ENCODE measurements at regions not wholly inside any gene's neighbourhood (a gene's known extent, or its start where the extent isn't known, plus 50 kb on each side); places are given as distances from the start of the nearest gene placed in this dataset.

GRCh38 chr10:109504401-109504800, 418.9 kb downstream of the XPNPEP1 start:
- Histone ChIP-seq H3K36me3 (no peaks in the 10 kb centered on the region), H3K4me1 (ENCODE audit: insufficient read depth) (no peaks in the 10 kb centered on the region), H3K9me3 (no peaks in the 10 kb centered on the region), H3K27me3 (no peaks in the 10 kb centered on the region), H3K27ac (no peak overlapping the region), H3K4me3 (no peak overlapping the region)
- DNase-seq, result peak in 1 of 5 donors; percentile 28
- TF ChIP-seq CTCF (IDR thresholded peaks at IDR 0.05), result no peak
- WGBS, 3 donors, result 0 to 67% (median 44%) methylated on average over 1 of the region's 1 CpG
- intact Hi-C loops (cut with DNase I), result no loop called here

GRCh38 chr10:109487691-109488090, 435.6 kb downstream of the XPNPEP1 start:
- DNase-seq, result no peak
- WGBS, 3 donors, result 69 to 75% (median 69%) methylated on average over 4 of the region's 4 CpGs
- Histone ChIP-seq H3K4me1 (ENCODE audit: insufficient read depth) (no peaks in the 10 kb centered on the region), H3K4me3 (no peak overlapping the region), H3K9me3 (no peaks in the 10 kb centered on the region), H3K27me3 (no peaks in the 10 kb centered on the region), H3K36me3 (no peaks in the 10 kb centered on the region), H3K27ac (no peak overlapping the region)
- TF ChIP-seq EP300 (IDR thresholded peaks at IDR 0.05), result no peak
- TF ChIP-seq CTCF (IDR thresholded peaks at IDR 0.05), result no peak
- no peak for TF ChIP-seq POLR2A (IDR thresholded peaks at IDR 0.05)
- intact Hi-C loops (cut with DNase I), result no loop called here

GRCh38 chr10:109480836-109481235, 442.5 kb downstream of the XPNPEP1 start:
- H3K36me3 ChIP-seq, result no peaks in the 10 kb centered on the region
- no peaks in the 10 kb centered on the region for H3K4me1 ChIP-seq (ENCODE audit: insufficient read depth)
- H3K4me3 ChIP-seq, result no peak overlapping the region
- no peaks in the 10 kb centered on the region for H3K9me3 ChIP-seq
- H3K27me3 ChIP-seq, result no peaks in the 10 kb centered on the region
- TF ChIP-seq EP300 (IDR thresholded peaks at IDR 0.05), result no peak
- TF ChIP-seq CTCF (IDR thresholded peaks at IDR 0.05), result no peak
- no peak for TF ChIP-seq POLR2A (IDR thresholded peaks at IDR 0.05)
- intact Hi-C loops (cut with DNase I), result no loop called here
- no peak for DNase-seq
- H3K27ac ChIP-seq, result no peak overlapping the region

GRCh38 chr10:109475711-109476421, 447.4 kb downstream of the XPNPEP1 start:
- no peaks in the 10 kb centered on the region for H3K4me1 ChIP-seq (ENCODE audit: insufficient read depth)
- no peak for DNase-seq
- H3K9me3 ChIP-seq, result no peaks in the 10 kb centered on the region
- WGBS, 3 donors, result 17 to 36% (median 23%) methylated on average over 6 of the region's 6 CpGs
- TF ChIP-seq POLR2A (IDR thresholded peaks at IDR 0.05), result no peak
- no peak for TF ChIP-seq CTCF (IDR thresholded peaks at IDR 0.05)
- H3K4me3 ChIP-seq, result no peak overlapping the region
- no peaks in the 10 kb centered on the region for H3K27me3 ChIP-seq
- H3K27ac ChIP-seq, result no peak overlapping the region
- intact Hi-C loops (cut with DNase I), result no loop called here
- H3K36me3 ChIP-seq, result no peaks in the 10 kb centered on the region

All from ovary (tissue), 7 donors.